Left ventricle myocardium inferior (tissue), 1 donor: ENCODE measurements at regions not wholly inside any gene's neighbourhood (a gene's known extent, or its start where the extent isn't known, plus 50 kb on each side); places are given as distances from the start of the nearest gene placed in this dataset.

Experiments
- DNase-seq: peaks from one replicate; pipeline ENCODE4 v3.0.0-alpha.2; 2020
- H3K27ac ChIP-seq: fragments of 200-600 bp; replicated peaks from 2 replicates; pipeline ENCODE4 v1.8.0; 2021
- H3K27me3 ChIP-seq: fragments of 200-600 bp; 2 replicates; pipeline ENCODE4 v1.8.0; 2021; ENCODE audit warnings: low read depth
- H3K36me3 ChIP-seq: fragments of 200-600 bp; 2 replicates; pipeline ENCODE4 v1.8.0; 2021
- H3K4me1 ChIP-seq: fragments of 200-600 bp; 2 replicates; pipeline ENCODE4 v1.8.0; 2021
- H3K4me3 ChIP-seq: fragments of 200-600 bp; 2 replicates; pipeline ENCODE4 v1.8.0; 2021; ENCODE audit warnings: mild to moderate bottlenecking, moderate library complexity
- H3K9me3 ChIP-seq: fragments of 200-600 bp; replicated peaks from 2 replicates; pipeline ENCODE4 v1.8.0; 2021
- CTCF ChIP-seq: fragments of 200-600 bp; IDR thresholded peaks from 2 replicates; pipeline ENCODE4 v1.8.0; 2021; ENCODE audit warnings: antibody characterized with exemption, mild to moderate bottlenecking, borderline replicate concordance
- intact Hi-C: fragments of 100-400 bp; cut with micrococcal nuclease; formaldehyde crosslinking; loops from one replicate; pipeline ENCODE4 v1.11.0; 2022
- donor health status: DM: no; HTN: yes; CAD: no; lungs with severe emphysema.

- intact Hi-C loops, result no loop called here
Measured at GRCh38 chr17:36683387-36683786, 82.0 kb downstream of the MRM1 start.

GRCh38 chr17:36684134-36684533 is 82.8 kb downstream of the MRM1 start:
- no peak for TF ChIP-seq CTCF
- Histone ChIP-seq H3K4me1 (no peaks in the 10 kb centered on the region), H3K9me3 (no peaks in the 10 kb centered on the region), H3K27me3 (peaks cover 84% of the 10 kb centered on the region), H3K4me3 (no peak overlapping the region), H3K27ac (no peak overlapping the region), H3K36me3 (no peaks in the 10 kb centered on the region)
- intact Hi-C loops, result no loop called here
- no peak for DNase-seq

More at GRCh38 chr17:36683387-36683786, 82.0 kb downstream of the MRM1 start:
- Histone ChIP-seq H3K4me3 (no peak overlapping the region), H3K27ac (no peak overlapping the region), H3K36me3 (no peaks in the 10 kb centered on the region), H3K4me1 (no peaks in the 10 kb centered on the region), H3K9me3 (no peaks in the 10 kb centered on the region), H3K27me3 (peaks cover 84% of the 10 kb centered on the region)
- TF ChIP-seq CTCF, result no peak
- no peak for DNase-seq

GRCh38 chr17:36686123-36686669 is 84.8 kb downstream of the MRM1 start:
- no peaks in the 10 kb centered on the region for H3K9me3 ChIP-seq
- intact Hi-C loops, result no loop called here
- no peaks in the 10 kb centered on the region for H3K4me1 ChIP-seq
- no peak overlapping the region for H3K27ac ChIP-seq
- DNase-seq, result no peak
- H3K27me3 ChIP-seq, result peaks cover 94% of the 10 kb centered on the region
- H3K36me3 ChIP-seq, result no peaks in the 10 kb centered on the region
- no peak for TF ChIP-seq CTCF
- no peak overlapping the region for H3K4me3 ChIP-seq

- intact Hi-C loops, result no loop called here
- TF ChIP-seq CTCF, result no peak
Measured at GRCh38 chr17:36687736-36688135, 86.4 kb downstream of the MRM1 start.

GRCh38 chr17:36689089-36689667 is 87.8 kb downstream of the MRM1 start:
- no peaks in the 10 kb centered on the region for H3K9me3 ChIP-seq
- H3K4me3 ChIP-seq, result no peak overlapping the region
- H3K36me3 ChIP-seq, result no peaks in the 10 kb centered on the region
- no peaks in the 10 kb centered on the region for H3K4me1 ChIP-seq
- no peak for DNase-seq
- TF ChIP-seq CTCF, result no peak
- H3K27me3 ChIP-seq, result peaks cover 91% of the 10 kb centered on the region
- H3K27ac ChIP-seq, result no peak overlapping the region
- intact Hi-C loops, result no loop called here

More at GRCh38 chr17:36687736-36688135, 86.4 kb downstream of the MRM1 start:
- Histone ChIP-seq H3K4me1 (no peaks in the 10 kb centered on the region), H3K36me3 (no peaks in the 10 kb centered on the region), H3K9me3 (no peaks in the 10 kb centered on the region), H3K27me3 (peaks cover 95% of the 10 kb centered on the region), H3K4me3 (no peak overlapping the region), H3K27ac (no peak overlapping the region)
- no peak for DNase-seq
